ENCODE measurements at regions not wholly inside any gene's neighbourhood (a gene's known extent, or its start where the extent isn't known, plus 50 kb on each side); places are given as distances from the start of the nearest gene placed in this dataset.

DNA sequence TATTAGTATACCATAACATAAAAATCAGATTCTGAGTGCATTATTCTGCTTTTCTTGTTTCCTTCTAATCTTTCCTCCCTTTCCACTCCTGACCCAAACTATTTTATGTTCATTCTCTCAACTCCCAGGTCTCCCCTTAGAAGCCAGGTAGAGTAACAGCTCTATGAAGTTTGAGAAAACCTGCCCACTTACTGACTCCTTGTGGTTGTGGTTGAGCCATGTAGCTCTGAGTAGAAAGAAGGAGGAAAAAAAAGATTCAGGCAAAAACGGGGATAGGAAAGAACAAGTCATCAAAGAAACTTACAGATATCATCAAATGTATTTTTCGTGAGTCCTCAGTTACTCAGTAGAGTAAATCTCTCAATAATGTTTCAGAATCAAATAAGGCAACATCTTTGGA is 216.7 kb downstream of the PMP22 start:
- 29 to 37% methylated on average over 2 of the region's 2 CpGs for WGBS, 2 donors
- ATAC-seq (no peak), DNase-seq (no peak), FAIRE-seq (no peak)
- no peaks in the 10 kb centered on the region for H3K4me1 ChIP-seq
- H3K36me3 ChIP-seq = no peaks in the 10 kb centered on the region
- intact Hi-C loops (cut with DNase I) = no loop called here
- no peak overlapping the region for H3K4me3 ChIP-seq
- peaks cover 0 to 16% (median 0%) of the 10 kb centered on the region in 4 donors for H3K27me3 ChIP-seq
- no peaks in the 10 kb centered on the region for H3K9me3 ChIP-seq
- H3K27ac ChIP-seq = no peak overlapping the region
- TF ChIP-seq, protein P1, sequence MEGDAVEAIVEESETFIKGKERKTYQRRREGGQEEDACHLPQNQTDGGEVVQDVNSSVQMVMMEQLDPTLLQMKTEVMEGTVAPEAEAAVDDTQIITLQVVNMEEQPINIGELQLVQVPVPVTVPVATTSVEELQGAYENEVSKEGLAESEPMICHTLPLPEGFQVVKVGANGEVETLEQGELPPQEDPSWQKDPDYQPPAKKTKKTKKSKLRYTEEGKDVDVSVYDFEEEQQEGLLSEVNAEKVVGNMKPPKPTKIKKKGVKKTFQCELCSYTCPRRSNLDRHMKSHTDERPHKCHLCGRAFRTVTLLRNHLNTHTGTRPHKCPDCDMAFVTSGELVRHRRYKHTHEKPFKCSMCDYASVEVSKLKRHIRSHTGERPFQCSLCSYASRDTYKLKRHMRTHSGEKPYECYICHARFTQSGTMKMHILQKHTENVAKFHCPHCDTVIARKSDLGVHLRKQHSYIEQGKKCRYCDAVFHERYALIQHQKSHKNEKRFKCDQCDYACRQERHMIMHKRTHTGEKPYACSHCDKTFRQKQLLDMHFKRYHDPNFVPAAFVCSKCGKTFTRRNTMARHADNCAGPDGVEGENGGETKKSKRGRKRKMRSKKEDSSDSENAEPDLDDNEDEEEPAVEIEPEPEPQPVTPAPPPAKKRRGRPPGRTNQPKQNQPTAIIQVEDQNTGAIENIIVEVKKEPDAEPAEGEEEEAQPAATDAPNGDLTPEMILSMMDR (IDR thresholded peaks at IDR 0.05) = no peak

DNA sequence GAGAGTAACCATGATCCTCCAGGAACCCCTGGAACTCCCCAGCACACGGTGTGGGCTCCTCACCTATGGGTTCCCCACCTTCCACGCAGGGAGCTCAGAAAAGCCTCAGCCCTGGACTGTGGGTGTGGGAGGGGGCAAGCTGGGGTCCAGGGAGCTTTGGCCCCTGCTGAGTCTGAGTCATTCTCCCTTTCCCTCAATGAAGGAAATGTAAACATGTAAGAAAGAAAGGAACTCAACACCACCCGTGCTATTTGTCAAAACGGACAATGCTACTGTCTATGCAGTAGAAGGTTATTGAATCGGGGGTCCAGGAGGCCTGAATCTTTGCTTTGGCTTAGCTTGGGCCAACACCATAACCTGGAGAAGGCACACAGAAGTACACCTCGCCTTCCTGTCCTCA is 222.8 kb downstream of the PMP22 start:
- FAIRE-seq (no peak), ATAC-seq (no peak), DNase-seq (no peak)
- H3K27me3 ChIP-seq = no peaks in the 10 kb centered on the region
- no peak overlapping the region for H3K4me3 ChIP-seq
- no peaks in the 10 kb centered on the region for H3K36me3 ChIP-seq
- WGBS, 2 donors = 47 to 51% methylated on average over 6 of the region's 6 CpGs
- TF ChIP-seq, protein P1 (IDR thresholded peaks at IDR 0.05) = no peak
- H3K4me1 ChIP-seq = no peaks in the 10 kb centered on the region
- H3K27ac ChIP-seq = no peak overlapping the region
- intact Hi-C loops (cut with DNase I) = no loop called here
- no peaks in the 10 kb centered on the region for H3K9me3 ChIP-seq

DNA sequence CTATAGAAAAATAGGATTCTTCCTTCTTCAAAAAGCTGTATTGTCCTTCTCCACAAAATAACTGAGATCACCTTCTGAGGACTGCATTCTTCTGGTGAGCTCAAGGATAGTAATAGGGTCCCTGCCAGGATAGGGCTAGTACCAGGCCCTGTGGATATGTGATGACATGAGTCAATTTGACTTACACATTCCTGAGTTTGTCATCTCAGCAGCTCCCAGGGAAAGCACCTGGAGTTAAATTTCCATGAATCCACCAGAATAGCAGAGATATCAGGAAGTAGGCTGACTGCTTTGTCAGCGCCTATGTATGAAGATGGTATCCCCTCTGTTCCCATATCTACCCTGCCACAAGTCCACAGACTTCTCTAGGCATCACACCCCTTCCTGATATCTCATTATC is 225.8 kb downstream of the PMP22 start:
- no peaks in the 10 kb centered on the region for H3K36me3 ChIP-seq
- no peaks in the 10 kb centered on the region for H3K27me3 ChIP-seq
- intact Hi-C loops (cut with DNase I) = no loop called here
- no peak for FAIRE-seq
- TF ChIP-seq, protein P1 (IDR thresholded peaks at IDR 0.05) = no peak
- no peak for ATAC-seq
- H3K9me3 ChIP-seq = no peaks in the 10 kb centered on the region
- H3K4me1 ChIP-seq = no peaks in the 10 kb centered on the region
- no peak overlapping the region for H3K4me3 ChIP-seq
- no peak overlapping the region for H3K27ac ChIP-seq
- WGBS, 2 donors = 79 to 80% methylated on average over 1 of the region's 1 CpG
- no peak for DNase-seq

DNA sequence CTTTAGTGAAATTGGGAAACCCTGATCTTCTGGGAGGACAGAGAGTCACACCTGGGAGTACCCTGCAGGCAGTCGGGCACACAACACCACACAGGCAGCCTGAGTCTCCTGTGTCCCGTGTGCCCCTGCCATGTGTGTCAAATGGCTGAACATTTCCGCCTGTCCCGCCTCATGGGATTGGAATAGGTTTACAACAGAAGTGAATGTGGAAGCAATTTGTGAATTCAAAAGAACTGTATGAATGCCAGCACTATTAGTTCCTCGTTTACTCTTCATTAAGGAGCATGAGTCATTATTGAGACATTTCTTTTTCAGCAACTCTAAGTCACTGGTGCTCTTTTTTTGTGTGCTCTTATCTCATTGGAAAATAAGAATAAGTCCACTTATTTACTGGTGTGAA is 226.5 kb downstream of the PMP22 start:
- WGBS, 2 donors = 55 to 63% methylated on average over 5 of the region's 5 CpGs
- intact Hi-C loops (cut with DNase I) = no loop called here

DNA sequence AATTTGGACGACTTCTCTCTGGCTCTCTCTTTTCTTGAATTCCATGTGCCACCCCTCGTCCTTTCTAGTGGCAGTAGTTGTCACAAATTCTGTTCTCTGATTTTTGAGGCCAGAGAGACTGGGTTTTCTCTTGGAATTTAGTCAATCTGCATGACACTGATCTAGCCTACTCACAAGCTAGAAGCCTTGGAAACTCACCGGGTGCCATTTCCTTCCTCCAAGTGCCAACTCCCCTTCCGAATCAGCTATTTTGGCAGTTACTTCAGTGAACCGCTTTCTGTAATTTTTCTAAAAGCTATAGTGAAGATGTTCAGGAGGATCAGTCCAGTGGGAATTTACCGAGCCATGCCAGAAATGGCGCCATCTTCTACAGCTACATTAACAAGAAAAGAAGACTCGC is 228.9 kb downstream of the PMP22 start:
- Histone ChIP-seq H3K27me3 (no peaks in the 10 kb centered on the region), H3K4me3 (no peak overlapping the region), H3K9me3 (no peaks in the 10 kb centered on the region), H3K36me3 (no peaks in the 10 kb centered on the region), H3K27ac (no peak overlapping the region), H3K4me1 (no peaks in the 10 kb centered on the region)
- no peak for ATAC-seq
- TF ChIP-seq, protein P1 (IDR thresholded peaks at IDR 0.05) = no peak
- 61 to 79% methylated on average over 8 of the region's 8 CpGs for WGBS, 2 donors
- no peak for FAIRE-seq
- no peak for DNase-seq
- intact Hi-C loops (cut with DNase I) = no loop called here

More for the DNA sequence above, 226.5 kb downstream of the PMP22 start:
- peak in 1 of 4 donors; percentile 63 for ATAC-seq
- Histone ChIP-seq H3K4me1 (no peaks in the 10 kb centered on the region), H3K27me3 (no peaks in the 10 kb centered on the region), H3K9me3 (no peaks in the 10 kb centered on the region), H3K4me3 (no peak overlapping the region), H3K36me3 (no peaks in the 10 kb centered on the region), H3K27ac (no peak overlapping the region)
- no peak for FAIRE-seq
- TF ChIP-seq, protein P1 (IDR thresholded peaks at IDR 0.05) = no peak
- DNase-seq = no peak
